Activated T-cell treated with anti-CD3 and anti-CD28 coated beads for 48 hours (primary cell): ENCODE measurements at regions not wholly inside any gene's neighbourhood (a gene's known extent, or its start where the extent isn't known, plus 50 kb on each side); places are given as distances from the start of the nearest gene placed in this dataset.
"Not testable (repeated sequence)": the region's sequence is repeated elsewhere in the genome, so short reads cannot be mapped to it uniquely, and the experiment has no call there.

Experiments
- DNase-seq: peaks from one replicate; pipeline ENCODE4 v3.0.0-alpha.2; 2020; ENCODE audit warnings: low read depth

- no peak for DNase-seq
These were observed 73.8 kb downstream of the DIO3 start for GRCh38 chr14:101634850-101635748.

- peak; percentile 35 for DNase-seq
These were observed 74.7 kb downstream of the DIO3 start for GRCh38 chr14:101635749-101636560.

DNA sequence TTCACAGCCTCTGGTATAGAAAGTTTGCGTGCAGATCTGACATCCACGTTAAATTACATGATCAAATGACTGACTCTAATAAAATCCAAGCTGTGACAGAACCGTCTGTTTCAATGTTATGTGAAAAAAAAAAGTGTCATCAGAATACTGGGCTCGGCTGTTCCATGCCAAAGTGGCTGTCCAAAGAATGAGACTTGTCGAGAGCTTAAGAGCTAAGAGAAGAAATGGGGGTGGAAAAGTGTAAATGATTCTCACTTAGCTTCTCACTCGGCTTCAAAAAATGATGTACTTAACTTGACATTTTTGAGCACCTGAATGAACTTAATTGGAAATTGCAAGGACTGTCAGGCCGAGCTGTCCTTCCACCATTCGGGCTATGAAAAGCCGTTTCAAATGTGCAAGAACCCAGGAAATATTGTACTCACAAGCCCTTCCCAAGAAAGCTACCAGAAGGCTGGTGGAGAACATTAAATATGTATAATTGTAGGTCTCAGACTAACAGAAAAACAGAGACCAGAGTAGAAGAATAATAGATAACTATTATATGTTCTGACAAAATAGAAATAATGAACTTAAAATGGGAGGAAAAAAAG lies 78.0 kb downstream of the DIO3 start:
- DNase-seq, result no peak

DNA sequence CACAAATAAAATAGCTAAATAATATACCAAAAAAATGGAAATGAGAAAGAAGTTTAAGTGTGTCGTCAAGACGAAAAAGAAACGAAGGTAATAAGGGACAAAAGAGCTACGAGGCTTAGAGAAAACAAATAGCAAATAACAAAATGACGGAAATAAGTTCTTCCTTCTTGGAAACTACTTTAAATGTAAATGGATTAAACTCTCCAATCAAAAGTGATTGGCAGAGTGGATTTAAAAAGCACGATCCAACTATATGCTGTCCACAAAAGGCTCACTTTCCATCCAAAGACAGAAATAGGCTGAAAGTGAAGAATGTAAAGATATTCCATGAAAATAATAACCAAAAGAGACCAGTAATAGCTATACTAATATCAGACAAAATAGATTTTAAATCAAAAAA lies 82.4 kb downstream of the DIO3 start:
- DNase-seq, result no peak

DNA sequence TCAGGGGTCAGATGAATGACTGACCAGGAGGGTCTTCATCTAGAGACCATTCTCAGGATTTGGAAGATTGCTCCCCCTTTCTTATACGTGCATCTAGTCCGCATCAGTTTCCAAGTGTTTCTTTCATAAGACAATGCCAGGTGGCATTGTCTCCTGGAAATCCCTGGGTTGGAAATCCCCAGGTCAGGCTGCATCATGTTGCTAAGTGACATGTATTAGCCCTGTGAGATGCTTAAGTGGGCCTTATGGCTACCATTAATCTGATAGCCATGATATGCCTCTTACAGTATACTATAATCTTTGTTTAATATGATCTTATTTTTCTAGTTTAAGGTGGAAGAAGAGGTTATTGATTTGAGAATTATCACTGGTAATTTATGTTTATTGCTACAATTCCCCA lies 92.8 kb downstream of the DIO3 start:
- no peak for DNase-seq

- DNase-seq, result no peak
These were observed 96.1 kb downstream of the DIO3 start for GRCh38 chr14:101657372-101657771.

- peak; percentile 27 for DNase-seq
These were observed 95.9 kb upstream of the PPP2R5C start for GRCh38 chr14:101665478-101666078.

DNA sequence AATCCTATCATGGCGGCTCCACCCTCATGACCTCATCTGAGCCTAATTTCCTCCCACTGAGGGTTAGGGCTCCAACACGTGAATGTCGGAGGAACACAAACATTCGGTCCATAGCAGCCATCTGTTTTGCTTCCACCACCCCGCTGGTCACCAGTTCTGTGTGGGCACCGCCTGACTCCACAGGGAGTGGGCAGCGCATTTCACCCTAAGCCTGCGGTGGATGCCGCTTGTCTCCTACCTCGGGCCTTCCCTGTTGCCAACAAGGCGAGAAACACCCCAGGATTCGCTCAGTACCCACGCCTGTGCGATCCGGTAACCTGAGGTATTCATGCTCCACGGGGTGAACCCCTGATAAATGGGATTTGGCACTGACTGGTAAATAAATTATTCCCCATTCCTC lies 95.2 kb upstream of the PPP2R5C start:
- DNase-seq, result no peak

- no peak for DNase-seq
These were observed 91.9 kb upstream of the PPP2R5C start for GRCh38 chr14:101669629-101670028.

- DNase-seq, result no peak
These were observed 87.6 kb upstream of the PPP2R5C start for GRCh38 chr14:101673873-101674272.

- not testable (repeated sequence) for DNase-seq
These were observed 85.7 kb upstream of the PPP2R5C start for GRCh38 chr14:101675835-101676234.

GRCh38 chr14:101677912-101678327 lies 83.6 kb upstream of the PPP2R5C start:
- not testable (repeated sequence) for DNase-seq

DNA sequence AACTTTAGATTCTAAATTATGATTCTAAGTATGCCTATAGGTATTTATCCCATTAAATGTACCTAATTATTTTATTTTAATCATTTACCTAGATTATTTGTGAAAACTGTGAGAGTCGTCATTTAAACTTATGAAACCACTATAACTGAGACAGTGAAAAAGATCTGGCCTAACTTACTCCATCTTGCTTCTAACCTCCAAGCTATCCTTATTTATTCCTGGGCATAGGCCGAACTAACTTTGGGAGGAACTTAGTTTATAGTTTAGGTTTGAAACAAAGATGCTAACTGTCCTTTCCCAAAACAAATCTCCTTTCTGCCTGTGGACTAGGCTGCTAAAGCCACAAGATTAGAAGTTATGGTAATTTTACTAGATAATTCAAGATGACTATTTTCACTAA lies 79.7 kb upstream of the PPP2R5C start:
- DNase-seq, result no peak

GRCh38 chr14:101683365-101683764 lies 78.1 kb upstream of the PPP2R5C start:
- no peak for DNase-seq

GRCh38 chr14:101687756-101688546 lies 73.6 kb upstream of the PPP2R5C start:
- DNase-seq, result no peak

GRCh38 chr14:101689039-101689501 lies 72.4 kb upstream of the PPP2R5C start:
- no peak for DNase-seq

DNA sequence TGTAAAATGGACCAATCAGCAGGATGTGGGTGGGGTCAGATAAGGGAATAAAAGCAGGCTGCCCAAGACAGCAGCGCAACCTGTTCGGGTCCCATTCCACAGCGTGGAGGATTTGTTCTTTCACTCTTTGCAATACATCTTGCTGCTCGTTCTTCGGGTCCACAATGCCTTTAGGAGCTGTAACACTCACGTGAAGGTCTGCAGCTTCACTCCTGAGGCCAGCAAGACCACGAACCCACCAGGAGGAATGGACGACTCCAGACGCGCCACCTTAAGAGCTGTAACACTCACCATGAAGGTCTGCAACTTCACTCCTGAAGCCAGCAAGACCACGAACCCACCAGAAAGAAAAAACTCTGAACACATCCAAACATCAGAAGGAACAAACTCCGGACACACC lies 71.5 kb upstream of the PPP2R5C start:
- DNase-seq, result not testable (repeated sequence)

GRCh38 chr14:101695659-101696058 lies 65.8 kb upstream of the PPP2R5C start:
- DNase-seq, result no peak

- DNase-seq, result no peak
These were observed 57.4 kb upstream of the PPP2R5C start for GRCh38 chr14:101704140-101704539.

- peak; percentile 58 for DNase-seq
These were observed 55.6 kb upstream of the PPP2R5C start for GRCh38 chr14:101705733-101706508.
